B cell (primary cell): ENCODE measurements at regions not wholly inside any gene's neighbourhood (a gene's known extent, or its start where the extent isn't known, plus 50 kb on each side); places are given as distances from the start of the nearest gene placed in this dataset.

Experiments used
- EZH2 ChIP-seq: IDR thresholded peaks from 2 replicates; pipeline ENCODE4 v1.6.1; 2012; ENCODE audit warnings: borderline replicate concordance, low read depth, mild to moderate bottlenecking, moderate library complexity, low read length; ENCODE audit not compliant: insufficient read depth, poor library complexity, severe bottlenecking
- TF ChIP-seq, protein P1 (sequence below): fragments of 200-600 bp; IDR thresholded peaks from one replicate; pipeline ENCODE4 v1.8.0; 2022; ENCODE audit warnings: antibody characterized with exemption, mild to moderate bottlenecking

DNA sequence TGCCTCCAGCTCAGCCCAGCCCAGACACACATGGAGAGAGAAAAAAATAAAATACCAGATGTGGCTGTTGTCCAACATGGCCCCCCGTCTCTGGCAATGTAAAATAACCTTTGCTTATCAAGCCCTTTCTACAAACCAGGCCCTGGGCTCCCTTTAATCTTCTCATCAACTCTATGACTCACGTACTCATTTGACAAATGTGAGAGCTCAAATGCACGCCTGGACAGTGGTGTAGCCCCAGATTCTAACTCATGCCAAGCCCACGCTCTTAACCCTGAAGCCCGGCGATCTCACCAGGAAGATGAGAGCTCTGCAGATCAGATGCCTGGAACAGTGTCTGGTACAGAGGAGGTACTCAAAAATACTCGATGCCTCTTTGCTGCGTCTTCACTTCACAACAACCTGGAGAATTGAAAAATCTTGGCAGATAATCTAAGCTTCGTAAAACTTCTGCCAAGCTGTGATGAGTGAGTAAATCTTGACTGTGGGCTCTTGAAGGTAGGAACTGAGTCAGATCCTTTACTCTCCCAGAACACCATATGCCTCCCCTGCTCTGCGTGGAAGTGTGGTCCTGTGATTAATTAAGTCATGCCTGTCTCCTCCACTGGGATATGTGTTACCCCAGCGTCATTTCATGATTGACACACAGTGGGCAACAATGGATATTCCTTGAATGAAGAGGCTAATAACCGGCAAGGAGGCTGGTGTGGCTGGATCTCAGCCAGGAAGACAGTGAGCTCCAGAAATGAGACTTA, 102.0 kb upstream of the FSTL4 start:
- TF ChIP-seq, protein P1, sequence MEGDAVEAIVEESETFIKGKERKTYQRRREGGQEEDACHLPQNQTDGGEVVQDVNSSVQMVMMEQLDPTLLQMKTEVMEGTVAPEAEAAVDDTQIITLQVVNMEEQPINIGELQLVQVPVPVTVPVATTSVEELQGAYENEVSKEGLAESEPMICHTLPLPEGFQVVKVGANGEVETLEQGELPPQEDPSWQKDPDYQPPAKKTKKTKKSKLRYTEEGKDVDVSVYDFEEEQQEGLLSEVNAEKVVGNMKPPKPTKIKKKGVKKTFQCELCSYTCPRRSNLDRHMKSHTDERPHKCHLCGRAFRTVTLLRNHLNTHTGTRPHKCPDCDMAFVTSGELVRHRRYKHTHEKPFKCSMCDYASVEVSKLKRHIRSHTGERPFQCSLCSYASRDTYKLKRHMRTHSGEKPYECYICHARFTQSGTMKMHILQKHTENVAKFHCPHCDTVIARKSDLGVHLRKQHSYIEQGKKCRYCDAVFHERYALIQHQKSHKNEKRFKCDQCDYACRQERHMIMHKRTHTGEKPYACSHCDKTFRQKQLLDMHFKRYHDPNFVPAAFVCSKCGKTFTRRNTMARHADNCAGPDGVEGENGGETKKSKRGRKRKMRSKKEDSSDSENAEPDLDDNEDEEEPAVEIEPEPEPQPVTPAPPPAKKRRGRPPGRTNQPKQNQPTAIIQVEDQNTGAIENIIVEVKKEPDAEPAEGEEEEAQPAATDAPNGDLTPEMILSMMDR: no peak
- TF ChIP-seq EZH2: no peak
